GM12891 (cell line): ENCODE measurements at regions not wholly inside any gene's neighbourhood (a gene's known extent, or its start where the extent isn't known, plus 50 kb on each side); places are given as distances from the start of the nearest gene placed in this dataset.

Experiments used
- POLR2A ChIP-seq: IDR thresholded peaks from 2 replicates; pipeline ENCODE4 v1.6.1; 2011; ENCODE audit warnings: low read depth, low read length, control low read depth
- POLR2AphosphoS5 ChIP-seq: IDR thresholded peaks from 2 replicates; pipeline ENCODE4 v1.6.1; 2011; ENCODE audit warnings: low read depth, low read length, control low read depth
- POU2F2 ChIP-seq: IDR thresholded peaks from 2 replicates; pipeline ENCODE4 v1.6.1; 2011; ENCODE audit warnings: low read depth, mild to moderate bottlenecking, control low read depth, low read length, moderate library complexity
- SPI1 ChIP-seq: IDR thresholded peaks from 2 replicates; pipeline ENCODE4 v1.6.1; 2011; ENCODE audit warnings: low read depth, low read length, control low read depth
- TAF1 ChIP-seq: IDR thresholded peaks from 2 replicates; pipeline ENCODE4 v1.6.1; 2011; ENCODE audit warnings: low read depth, low read length, control low read depth

DNA sequence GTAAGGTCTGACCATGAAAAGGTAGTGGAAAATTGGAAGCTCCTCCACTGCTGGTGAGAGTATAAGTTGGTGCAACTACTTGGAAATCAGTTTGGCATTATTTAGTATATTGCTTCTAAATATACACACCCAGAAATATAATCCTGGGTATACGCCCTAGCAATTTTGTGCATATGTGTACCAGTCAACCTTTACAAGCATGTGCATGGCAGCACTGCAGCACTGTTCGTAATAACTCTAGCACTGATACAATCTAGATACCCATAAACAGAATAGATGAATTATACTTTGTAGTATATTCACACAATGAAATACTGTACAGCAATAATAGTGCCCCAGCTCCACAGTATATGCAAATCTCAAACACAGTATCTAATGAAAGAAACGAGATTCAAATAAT lies 265.9 kb downstream of the EMP1 start:
- no peak for TF ChIP-seq POLR2AphosphoS5
- TF ChIP-seq POLR2A, result no peak
- no peak for TF ChIP-seq SPI1
- TF ChIP-seq TAF1, result no peak
- TF ChIP-seq POU2F2, result no peak
